ENCODE measurements at regions not wholly inside any gene's neighbourhood (a gene's known extent, or its start where the extent isn't known, plus 50 kb on each side); places are given as distances from the start of the nearest gene placed in this dataset.
A peak's percentile ranks its signal among the peaks of the same experiment; 100 is the strongest.

GRCh38 chr6:129778793-129779192 lies 68.8 kb upstream of the ARHGAP18 start:
- DNase-seq (ENCODE audit: low spot score): no peak

DNA sequence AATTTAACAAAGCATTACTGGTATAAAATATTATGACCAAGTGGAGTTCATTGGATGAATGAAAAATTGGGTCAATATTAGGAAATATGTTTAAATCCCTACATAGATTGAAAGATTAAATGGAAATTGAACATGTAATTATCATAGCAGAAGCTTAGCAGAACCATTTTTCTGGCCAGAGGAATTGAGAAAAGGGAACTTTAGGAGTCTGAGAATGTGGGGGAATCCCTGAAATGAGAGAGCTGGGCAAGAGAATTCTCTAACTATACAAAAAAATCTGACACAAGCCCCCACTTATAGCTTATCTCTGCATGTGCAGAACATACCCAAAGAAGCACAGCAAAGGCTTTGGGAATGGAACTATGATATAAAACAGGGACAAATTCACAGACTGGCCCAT lies 67.4 kb upstream of the ARHGAP18 start:
- no peak for DNase-seq (ENCODE audit: low spot score)

DNA sequence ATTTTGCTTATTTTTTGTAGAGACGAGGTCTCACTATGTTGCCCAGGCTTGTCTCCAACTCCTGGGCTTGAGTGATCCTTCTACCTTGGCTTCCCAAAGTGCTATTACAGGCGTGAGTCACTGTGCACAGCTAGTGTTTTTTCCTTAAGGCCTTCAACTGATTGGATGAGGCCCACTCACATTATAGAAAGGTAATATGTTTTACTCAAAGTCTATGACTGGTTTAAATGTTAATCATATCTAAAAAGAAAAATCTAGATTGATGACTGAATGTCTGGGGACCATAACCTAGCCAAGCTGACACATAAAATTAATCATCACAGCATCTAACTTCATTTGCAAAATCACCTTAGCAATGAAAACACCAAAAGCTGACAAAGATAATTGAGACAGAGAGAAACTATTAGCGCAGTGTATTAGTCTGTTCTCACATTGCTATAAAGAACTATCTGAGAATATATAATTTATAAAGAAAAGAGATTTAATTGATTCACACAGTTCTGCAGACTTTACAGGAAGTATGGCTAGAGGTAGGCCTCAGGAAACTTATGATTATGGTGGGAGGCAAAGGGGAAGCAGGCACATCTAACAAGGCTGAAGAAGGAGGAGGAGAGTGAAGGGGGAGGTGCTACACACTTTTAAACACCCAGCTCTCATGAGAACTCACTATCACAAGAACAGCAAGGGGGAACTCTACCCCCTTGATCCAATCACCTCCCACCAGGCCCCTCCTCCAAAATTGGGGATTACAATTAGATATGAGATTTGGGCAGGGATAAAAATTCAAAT lies 66.8 kb upstream of the ARHGAP18 start:
- no peak for DNase-seq (ENCODE audit: low spot score)

GRCh38 chr6:129774697-129775447 lies 64.9 kb upstream of the ARHGAP18 start:
- peak; percentile 62 for DNase-seq (ENCODE audit: low spot score)

DNA sequence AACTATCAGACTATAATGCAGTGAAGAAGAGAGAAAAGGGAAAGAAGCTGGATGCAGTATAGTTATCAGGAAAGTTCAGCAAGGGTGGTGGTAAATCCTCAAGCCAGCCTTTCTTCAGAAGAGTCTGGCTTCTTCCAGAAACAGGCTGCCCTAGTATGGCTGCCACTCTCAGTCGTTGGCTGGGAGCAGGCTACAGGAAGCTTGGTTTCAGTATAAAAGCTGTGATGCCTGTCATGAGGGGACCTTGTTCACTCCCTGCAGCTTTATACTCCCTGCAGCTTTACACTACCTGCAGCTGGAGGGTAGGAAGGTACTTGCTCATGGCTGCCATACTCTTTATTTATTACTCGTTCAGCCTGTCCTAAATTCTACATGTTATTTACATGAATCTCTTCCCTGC lies 63.3 kb upstream of the ARHGAP18 start:
- DNase-seq (ENCODE audit: low spot score): no peak

- DNase-seq (ENCODE audit: low spot score): no peak
Measured at GRCh38 chr6:129771678-129772077, 61.7 kb upstream of the ARHGAP18 start.

DNA sequence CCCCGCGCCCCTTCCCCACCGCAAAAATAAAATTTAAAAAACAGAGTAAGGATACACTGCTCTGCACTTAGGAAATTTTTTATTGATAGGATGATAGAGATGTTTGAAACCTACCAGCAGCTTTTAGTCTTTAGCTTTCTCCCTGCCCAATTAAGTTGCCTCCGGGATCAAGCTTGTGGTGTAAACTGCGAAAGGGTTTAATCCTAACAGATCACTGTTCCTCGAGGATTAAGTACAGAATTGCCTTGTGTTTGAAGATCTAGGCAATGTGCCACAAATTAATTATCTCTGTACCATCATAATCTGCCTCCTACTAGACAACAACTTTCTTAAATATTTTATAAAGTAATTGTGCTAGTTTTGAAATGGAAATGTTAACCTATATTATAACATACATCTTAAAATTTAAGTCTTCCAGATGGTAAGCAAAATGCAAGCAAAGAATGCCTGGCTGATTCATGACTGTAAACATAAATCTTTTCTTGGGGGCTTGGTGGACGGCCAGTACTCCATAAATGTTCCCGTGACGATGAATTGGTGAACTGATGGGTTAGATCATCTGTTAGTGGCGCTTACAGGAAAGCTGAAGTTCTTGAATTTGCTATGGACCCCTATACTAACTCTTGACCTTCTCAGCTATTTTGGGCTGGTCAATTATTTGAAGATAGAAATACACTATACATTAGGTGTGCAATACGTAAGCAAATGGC lies 58.0 kb upstream of the ARHGAP18 start:
- no peak for DNase-seq (ENCODE audit: low spot score)

DNA sequence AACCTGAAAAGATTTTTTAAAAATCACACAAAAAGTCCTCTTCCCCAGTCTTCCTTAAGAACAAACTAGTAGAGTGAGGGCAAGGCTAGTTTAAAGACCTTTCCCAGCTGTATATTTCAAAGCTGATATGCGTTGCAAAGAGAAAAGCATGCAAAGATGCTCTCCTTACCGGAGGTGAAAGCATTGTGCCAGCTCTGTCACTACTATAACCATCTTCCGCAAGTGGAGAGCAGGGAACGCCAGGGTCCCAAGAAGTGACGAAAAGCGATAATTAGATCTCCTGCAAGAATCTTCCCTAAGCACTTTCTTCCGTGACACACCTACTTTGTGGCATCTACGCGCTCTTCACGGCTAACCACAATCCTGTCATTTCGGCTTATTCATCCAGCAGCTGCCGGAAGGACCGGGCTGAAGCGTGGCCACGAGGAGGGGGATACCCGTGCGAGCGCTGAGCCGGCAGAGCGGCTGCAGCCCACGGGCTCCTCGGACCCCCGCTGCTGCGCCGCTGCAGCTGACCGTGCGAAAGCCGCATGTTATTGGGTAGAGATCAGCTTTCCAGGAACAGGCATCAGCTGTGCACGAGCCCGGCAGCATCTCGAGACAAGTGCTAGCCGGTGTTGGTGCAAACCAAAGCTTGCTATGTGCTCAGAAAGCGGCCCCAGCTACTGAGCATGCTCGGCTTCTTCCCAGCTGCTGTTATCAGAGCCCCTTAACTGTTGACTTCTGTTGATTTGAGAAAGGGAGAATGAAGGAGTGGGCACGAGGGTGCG lies 57.2 kb upstream of the ARHGAP18 start:
- DNase-seq (ENCODE audit: low spot score): peak; percentile 25

GRCh38 chr6:129764761-129765407 lies 54.9 kb upstream of the ARHGAP18 start:
- DNase-seq (ENCODE audit: low spot score): no peak

DNA sequence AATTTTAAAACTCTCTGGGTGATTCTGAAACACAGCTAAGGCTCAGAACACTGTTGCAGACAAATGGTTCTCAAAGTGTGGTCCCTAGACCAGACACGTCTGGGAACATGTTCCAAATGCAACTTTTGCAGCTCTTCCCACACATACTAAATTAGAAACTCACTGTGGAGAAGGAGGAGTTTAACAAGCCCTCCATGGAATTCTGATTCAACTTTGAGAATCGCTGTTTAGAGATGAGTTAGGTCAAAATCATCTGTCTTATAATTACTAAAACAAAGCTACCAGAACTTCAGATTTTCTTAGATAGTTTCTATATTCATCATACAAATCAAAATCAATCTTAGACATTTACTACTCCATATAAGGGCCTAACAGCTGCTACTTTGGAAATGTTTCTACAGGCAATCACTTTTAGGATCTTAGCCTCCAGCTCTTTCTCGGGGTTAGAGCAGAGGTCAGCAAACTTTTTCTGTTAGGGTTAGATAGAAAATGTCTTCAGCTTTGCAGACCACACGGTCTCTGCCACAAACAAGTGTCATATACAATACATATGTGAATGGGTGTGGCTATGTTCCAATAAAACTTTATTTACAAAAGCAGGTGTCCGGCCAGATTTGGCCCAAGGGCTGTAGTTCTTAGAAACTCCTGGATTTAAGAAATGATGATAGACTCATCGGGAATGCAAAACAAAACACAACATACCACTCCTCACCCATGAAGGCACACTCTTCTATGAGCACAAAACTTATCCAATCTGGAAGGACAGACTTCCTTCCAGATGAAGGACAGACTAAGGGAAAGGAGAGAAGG lies 50.0 kb upstream of the ARHGAP18 start:
- no peak for DNase-seq (ENCODE audit: low spot score)
